ENCODE measurements at regions not wholly inside any gene's neighbourhood (a gene's known extent, or its start where the extent isn't known, plus 50 kb on each side); places are given as distances from the start of the nearest gene placed in this dataset.
A peak's percentile ranks its signal among the peaks of the same experiment; 100 is the strongest.
"Not testable (repeated sequence)": the region's sequence is repeated elsewhere in the genome, so short reads cannot be mapped to it uniquely, and the experiment has no call there.

DNA sequence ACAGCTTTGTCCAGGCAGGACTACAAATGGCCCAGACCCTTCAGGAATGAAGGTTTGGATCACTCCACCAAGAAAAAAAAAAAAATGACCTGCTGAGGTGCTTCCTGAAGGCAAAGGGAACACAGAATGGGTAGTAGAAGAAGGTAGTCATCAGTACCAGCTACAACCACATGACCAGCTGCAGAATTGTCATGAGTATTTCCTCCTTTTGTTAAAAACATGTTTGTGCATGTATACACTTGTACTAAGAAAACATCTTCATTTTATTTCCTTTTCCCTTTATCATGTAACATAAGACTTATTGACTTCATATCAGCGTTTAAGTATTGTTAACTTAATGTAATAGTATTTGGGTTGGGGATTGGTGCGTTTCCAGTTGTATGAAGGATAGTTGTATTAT is 631.6 kb downstream of the FBXO15 start:
- not testable (repeated sequence) for DNase-seq

DNA sequence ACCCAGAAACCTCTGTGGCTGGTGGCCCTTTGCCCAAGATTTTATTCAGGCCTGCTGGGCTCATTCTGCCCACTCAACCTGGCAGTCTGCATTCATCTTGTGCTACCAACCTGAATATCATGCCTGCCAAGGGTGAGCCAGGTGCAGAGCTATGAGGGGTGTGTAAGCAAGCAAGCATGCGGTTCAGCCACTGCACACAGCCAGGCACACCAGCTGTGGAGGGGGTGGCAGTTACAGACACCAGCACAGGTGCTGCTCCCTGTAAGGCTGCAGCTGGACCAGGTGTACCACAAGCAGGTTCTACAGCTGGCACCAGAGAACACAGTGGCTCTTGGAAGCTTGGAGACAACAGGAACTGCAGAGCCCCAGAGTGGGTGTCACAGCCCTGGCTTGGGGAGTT is 633.2 kb downstream of the FBXO15 start:
- no peak for DNase-seq

DNA sequence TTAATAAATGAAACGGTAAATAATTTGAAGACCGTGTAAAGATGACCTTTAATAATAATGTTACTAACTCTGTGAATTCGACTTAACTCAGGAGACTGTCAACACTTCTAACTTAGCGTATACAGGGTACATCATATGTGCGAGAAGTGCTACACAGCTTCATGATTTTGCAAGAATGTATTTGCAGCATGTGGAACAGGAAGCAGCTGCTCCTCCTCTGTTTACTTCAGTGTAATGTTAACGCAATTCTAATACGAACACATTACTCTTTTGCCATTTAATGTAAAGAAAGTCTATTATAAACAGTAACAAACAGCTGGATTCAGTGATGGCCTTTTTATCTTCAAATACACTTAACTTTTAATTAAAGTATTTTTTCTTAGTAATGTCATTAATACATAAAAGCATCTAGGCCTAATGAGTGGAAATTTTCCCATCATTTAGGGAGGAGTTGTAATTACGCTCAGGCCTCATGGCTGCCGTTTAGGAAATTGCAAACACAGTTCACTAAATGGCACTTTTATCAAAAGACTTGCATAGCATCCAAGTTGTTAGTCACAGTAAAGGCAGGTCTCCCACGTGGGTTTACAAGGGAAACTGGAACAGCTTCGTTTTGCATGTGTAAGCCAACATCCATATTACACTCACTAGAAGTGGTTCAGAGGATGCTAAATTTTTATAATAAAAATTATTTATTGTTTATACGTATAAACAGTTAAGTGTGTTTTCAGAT is 635.7 kb downstream of the FBXO15 start:
- DNase-seq = peak in 1 of 2 experiments; percentile 45

DNA sequence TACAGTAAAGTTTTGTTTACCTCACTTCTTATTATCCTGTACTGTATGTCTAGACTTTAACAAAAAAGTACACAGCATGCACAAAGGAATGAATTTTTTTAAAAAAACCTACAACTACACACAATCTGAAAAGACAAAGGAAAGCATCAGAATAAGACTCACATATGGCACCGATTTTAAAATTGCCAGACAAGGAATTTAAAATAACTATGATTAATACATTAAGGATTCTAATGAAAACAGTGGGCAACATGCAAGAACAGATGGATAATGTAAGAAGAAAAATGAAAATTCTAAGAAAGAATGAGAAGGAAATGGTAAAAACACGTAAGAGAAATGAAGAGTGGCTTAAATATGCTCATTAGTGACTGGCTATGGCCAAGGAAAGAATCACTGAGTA is 638.2 kb downstream of the FBXO15 start:
- DNase-seq = no peak

DNA sequence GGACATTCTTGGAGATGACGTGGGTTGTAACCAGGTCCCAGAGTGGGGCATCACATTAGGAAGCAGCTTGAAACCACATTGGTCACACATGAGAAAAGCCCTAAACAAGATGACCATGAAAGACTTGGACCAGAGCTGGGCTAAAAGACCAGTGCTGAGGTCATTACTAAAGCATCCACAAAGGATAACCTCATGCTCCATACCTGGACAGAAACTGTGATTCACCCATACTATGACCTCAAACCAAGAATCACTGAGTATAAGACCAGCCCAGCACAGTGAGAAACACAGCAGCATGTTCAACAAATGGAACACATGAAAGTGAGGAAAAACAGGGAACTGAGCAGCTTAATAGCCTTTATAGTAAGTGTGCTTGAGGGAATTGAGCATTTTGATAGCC is 635.5 kb upstream of the NETO1 start:
- DNase-seq = no peak

DNA sequence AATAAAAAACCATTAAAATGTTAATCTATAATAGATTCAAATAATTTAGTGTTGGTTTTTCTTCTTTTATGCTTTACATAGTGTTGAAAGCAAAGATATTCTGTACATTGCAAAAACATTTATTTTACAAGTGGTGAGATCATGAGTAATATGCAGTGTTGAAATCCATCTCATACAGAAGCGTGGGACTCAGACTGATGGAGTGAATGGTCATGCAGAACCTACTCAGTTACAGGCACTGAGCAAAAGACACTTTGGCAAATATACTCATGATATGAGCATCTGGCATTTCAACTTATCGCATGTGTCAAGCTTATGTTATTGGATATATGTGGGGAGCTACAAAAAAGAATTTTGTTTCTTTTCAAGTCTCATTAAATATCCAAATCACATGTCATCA is 620.2 kb upstream of the NETO1 start:
- no peak for DNase-seq

DNA sequence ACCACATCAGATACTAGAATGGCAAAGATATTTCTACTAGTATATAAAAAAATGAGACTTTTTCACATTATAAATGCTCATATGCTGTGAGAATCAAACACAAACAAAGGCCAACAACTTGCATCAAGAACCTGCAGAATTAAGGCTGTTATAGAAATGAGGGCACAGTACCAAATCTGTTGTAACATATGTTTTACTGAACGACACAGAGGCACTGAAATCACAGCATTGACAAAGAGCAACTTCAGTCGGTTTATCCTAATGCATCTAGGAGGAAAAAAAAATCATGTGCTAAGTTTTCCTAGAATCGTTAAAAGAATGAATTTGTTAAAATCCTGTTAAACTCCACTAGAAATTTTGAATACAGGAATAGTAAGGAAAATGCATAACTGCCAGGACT is 617.4 kb upstream of the NETO1 start:
- DNase-seq = no peak

DNA sequence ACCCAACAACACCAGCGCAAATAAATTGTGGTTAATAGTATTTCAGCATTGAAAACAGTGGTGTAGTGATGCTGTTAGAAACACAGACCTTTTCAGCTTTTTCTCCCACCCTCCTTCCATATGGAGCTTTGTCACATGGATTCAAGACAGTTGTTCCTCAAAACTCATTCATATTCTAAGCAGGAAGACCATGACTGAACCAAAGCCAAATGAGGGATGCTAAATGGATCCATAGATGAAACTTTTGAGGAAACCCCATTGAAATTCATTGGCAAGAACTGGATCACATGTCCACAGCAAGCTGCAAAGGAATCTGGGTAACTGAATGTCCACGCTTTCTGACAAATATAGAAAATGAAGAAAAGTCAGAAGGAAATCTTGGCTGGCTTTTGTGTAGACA is 615.1 kb upstream of the NETO1 start:
- no peak for DNase-seq

DNA sequence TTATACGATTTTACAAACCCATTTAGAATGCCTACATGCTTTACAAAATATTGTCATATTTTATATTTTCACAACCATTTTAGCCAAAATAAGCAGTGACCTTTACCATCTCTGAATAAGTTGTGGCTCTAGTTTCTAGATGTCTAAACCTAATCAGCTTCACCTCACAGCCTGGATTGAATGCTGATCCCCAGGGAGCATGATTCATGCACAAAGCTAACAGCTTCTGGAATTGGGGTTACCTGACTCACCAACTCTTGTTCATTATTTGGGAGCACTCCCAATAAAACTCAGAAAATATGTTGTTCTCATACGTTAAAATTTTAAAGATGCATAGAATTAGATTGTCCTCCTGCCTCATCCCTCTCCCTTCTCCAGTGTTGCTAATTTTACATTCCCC is 611.7 kb upstream of the NETO1 start:
- no peak for DNase-seq

DNA sequence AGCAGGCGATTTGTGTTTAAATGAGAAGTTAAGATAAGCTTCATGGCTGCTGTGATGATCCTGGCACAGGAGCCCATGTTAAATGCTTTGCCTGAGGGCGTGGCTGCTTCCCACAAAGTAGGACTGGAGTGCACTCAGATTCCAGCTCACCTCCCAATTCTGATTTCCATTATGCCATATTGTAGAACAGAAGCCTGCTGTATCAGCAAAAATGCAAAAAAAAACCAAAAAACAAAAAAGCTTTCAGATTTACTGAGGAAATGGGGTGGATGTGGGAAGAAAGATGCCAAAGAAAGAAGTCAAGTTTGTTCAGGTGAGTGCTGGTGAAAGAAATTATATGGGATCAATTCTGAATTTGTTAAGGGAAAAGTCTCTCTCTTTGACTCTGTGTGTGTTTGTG is 610.4 kb upstream of the NETO1 start:
- no peak for DNase-seq

DNA sequence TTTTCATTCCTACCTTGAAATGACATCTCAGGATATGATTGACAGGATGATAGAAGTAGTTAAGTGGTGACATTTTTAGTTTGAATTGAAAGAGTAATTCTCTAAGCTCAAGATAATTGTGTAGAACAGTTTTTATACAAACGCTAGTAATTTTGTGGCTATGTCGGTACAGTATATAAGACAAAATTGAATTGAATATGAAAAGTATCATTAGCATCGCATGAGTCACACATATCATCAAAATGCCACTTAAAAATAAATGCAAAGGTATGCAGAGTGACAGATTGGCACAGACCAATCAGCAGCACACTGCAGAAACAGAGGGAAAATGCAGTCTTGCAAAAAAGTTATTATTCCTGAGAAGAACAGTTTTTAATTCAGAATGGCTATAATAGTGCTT is 608.2 kb upstream of the NETO1 start:
- DNase-seq = no peak

DNA sequence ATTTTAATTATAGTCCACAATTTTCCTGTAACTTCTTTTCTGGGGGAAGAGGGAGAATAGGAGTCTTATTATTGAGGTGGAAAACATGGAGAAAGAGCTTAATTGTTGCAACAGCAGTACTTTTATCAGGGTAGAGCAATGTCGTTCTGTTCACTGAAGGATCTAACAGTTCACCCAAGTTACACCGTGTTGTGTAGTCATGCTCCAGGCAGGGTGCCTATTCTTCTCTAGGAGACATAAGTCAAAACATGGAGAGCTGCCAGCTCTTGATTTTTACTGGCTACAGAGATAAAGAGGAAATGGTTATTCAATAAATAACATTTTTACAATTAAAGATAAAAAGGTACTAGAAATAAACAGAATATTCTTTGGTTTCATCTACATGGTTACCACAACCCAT is 594.3 kb upstream of the NETO1 start:
- DNase-seq = peak in 1 of 2 experiments; percentile 30

DNA sequence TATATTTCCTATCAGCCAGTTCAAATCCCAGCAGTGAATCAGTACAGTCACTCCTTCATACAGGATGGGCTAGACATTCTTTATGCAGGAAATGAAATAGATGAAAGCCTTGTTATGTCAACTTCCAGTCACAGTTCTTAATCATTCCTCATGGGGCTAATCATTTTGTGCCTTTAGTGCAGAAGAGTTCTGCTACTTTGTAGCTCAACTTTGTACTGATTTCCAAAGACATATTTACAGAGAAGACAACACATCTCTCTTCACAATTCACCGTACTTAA is 593.9 kb upstream of the NETO1 start:
- no peak for DNase-seq

DNA sequence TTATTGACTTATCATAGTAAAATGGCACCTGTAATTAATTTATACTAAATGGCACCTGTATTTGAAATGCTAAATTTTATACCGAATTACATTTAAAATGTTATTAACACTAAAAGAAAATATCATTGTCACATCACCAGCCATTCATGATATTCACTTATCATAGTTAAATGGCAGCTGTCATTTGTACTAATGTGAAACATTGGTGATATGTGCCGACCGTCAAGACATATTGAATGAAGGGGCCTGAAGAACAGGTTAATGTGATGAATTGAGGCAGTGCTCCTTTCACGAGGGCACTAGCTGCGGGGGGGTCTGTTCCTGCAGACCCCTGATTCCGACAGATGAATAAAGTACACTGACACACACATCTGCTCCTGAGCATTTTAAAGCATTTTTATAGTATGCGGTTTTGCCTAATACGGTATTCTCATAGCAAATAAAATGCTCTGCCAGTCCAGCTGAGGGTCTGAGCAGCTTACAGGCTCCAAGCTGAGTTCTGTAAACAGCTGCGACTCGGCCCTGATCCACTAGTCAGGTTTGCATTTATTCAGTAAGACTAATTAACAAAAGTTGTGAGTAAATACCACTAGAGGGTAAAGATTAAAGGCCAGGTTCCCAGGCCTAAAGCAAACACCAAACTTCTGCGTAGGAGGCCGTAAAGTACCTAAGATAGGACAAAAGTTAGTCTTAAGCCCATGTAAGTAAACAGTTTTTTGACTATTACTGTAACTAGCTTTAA is 593.4 kb upstream of the NETO1 start:
- no peak for DNase-seq

DNA sequence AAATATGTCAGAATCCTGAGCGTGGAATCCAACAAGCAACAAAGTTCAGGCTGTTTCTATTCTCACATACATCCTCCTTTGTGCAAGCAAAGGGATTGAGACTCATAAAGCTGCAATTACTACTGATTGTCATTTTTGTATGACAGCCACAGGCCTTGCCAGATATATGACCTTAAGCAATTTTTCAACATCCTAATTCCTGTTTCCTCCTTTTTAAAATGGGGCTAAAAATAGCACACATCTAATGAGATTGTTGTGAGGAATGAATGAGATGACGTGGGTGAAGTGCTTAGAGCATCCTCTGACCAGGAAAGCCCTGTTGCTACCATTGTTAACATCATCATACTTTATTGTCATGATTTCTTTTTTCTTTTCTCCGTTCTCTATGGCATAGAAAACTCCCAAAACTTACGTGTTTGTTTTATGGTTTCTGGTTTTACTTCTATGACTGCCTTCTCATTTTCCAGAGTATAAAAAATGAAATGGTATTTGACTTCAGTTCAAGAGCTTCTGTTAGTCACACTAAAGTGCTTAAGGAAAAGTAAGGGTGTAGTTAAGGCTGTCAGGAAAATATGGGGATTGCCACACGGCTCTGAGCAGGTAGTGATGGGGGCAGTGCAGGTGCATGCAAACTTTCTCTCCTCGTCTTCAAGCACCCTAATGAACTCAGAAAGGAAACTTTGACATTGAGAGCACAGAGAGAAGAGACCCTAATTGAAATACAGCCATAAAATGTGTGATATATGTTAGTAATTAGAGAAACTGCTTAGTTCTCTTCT is 590.6 kb upstream of the NETO1 start:
- no peak for DNase-seq

DNA sequence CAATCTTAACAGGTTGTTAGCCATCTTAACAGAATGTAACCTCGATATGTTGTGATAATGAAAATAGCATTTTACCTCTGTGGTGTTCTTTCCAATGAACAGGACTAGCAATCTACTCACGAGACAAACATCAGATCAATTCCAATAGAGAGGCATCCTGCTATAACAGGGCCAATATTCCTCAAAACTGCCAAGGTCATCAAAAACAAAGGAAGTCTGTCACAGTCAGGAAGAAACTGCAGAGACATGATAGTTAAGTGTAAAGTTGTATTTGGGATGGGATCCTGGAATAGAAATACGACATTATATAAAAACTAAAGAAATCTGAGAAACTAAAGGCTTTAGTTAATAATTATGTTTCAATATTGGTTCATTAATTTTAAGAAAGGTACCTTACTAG is 588.9 kb upstream of the NETO1 start:
- DNase-seq = no peak

DNA sequence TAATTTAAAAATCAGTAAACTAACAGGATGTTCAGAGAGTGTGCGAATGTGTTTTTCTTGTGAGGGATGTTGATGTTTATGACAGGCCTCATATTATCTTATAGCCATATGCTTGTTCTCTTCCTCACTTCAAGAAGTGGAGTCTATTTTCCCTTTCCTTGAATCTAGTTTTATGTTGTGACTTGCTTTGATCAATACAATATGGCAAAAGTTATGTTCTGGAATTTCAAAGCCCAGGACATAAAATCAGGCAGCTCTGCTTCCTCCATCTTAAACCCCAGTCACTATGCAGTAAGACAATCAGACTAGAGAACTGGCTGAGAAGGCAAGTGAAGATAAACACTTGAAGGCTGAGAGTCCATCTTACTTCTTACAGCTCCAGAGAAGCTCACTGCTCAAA is 585.1 kb upstream of the NETO1 start:
- no peak for DNase-seq

DNA sequence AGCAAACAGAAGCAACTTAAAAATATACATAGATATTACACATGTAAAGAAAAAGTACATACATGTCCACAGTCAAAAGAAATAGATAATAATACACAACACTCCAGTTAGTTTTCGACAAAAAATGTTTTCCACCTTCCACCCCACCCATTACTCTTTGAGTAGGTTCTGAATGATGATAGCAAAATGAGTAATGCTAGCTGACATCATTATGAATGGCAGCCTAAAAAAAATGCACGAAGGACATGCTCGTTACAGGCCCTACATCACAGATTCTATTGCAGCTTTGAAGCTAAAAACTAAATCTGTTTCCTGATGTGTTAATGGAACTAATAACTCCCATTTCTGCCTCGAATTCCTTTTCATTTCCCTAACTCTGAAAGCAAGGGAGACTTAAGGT is 578.7 kb upstream of the NETO1 start:
- DNase-seq = no peak

DNA sequence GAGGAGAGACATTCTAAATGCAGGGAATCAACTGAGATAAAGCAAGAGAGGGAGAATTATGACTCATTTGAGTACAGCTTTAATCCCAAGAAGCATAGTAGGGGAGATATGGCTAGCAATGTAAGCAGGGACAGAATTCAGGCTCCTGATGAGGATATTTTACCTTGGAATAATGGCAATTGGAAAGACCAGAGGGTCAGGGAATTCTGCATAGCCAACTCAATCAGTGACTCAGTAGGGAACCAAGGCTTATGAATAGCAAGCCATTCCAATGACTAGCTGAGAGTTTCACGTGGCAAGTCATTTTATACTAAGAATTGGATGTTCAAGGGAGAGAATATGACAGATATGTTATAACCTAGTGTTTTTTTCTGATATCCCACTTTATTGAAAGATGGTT is 563.8 kb upstream of the NETO1 start:
- no peak for DNase-seq

DNA sequence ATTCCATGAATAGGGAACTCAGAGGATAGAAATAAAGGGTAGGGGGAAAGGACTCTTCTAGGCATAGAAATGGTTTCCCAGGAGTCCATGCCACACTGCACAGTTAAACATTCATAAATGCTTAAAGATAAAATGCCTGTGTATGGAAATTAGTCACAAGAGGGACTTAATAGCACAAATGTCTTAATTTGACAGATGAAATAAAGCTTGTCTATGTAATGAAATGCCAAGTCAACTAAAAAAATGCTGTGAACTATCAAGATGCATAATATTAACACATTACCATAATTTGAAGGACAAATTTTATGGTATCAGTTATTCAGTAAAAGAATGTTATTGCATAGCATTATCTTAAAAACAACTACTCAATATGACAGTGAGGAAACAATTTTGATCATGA is 553.2 kb upstream of the NETO1 start:
- no peak for DNase-seq

DNA sequence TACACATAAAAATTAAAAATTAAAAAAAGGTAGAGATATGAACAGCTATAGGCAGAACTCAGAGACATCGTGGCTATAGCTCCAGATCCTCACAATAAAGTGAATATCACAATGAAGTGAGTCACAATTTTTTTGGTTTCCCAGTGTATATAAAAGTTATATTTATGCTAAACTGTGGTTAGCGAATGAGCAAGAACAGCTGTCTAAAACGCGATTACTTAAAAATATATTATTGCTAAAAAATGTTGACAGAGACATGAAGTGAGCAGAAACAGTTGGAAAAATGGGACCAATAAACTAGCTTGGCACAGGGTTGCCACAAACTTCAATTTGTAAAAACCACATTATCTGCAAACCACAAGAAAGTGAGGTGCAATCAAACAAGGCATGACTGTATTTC is 551.7 kb upstream of the NETO1 start:
- DNase-seq = no peak

DNA sequence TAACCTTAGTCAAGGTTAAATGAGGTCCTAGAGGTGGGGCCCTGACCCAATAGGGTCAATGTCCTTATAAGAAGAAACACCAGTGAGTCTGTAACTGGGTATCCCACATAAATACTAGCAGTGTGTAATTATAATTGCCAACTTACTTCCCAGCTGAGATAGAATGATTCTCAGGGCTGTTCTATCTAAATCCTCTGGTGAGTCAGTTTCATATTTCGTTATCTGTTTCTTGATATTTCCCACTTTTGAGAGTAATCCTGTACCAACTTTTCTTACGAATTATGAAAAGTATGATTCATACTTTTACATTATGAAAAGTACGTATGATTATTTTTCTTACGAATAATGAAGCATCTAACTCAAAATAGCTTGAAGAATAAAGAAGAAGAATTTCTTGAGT is 546.8 kb upstream of the NETO1 start:
- no peak for DNase-seq

DNA sequence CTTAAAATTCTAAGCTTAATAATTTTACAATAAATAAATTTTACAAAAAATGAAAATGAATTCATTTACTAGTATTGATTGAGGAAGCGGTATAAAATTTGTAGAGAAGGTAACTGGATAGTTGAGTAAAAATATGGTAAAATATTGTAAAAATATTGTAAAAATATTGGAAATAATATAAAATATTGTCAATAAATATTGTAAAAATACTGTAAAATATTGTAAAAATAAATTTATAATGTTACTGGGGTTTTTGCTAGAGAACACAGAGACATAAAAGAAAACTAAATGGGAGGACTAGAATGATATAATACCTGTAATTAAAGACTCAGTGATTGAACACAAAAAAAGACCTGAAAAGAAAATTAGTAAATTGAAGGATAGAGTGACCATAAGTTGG is 546.3 kb upstream of the NETO1 start:
- DNase-seq = no peak

DNA sequence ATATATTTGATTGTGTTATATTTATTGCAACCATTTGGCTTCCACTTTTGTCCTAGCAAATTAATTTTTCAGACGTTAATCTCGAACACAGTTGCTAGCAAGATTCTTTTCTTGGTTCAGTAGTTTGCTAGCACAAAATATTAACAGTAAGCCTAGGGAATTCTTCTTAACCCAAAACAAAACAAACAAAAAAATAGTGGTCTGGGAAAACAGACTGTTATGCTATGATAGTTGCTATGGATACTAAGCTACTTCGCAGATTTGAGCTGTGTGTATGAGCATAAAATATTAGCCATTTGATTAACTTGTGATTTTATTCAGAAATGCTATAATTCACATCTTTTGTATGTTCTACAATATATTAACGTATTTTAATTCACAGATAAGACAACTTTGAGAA is 541.5 kb upstream of the NETO1 start:
- DNase-seq = no peak

Data from NCI-H2081 (cell line).